ENCODE measurements at regions not wholly inside any gene's neighbourhood (a gene's known extent, or its start where the extent isn't known, plus 50 kb on each side); places are given as distances from the start of the nearest gene placed in this dataset.

DNA sequence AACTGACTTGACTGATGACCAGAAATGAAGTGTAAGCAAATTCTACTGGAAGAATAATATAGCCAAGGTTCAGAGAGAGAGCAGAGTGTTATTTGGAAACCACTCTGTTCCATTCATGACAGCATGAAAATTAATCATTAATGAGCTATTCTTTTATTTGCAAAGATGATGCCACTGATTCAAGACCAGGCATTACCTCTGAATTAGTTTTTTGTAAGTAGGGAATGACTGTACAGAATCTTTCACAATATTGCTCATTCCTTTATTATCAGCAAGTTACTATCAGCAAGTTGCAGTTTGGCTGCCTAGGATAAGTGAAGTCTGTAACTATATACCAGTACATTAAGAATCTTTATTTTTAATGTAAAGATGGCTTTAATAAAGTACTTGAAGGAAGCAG lies 75.1 kb upstream of the RGMB start:
- ATAC-seq, result no peak
- TF ChIP-seq OSR1 (CRISPR knock-in tag; IDR thresholded peaks at IDR 0.05) (no peak), TOX (CRISPR knock-in tag; IDR thresholded peaks at IDR 0.05; ENCODE audit: borderline replicate concordance) (no peak), CSDC2 (CRISPR knock-in tag; IDR thresholded peaks at IDR 0.05) (no peak)
- TF ChIP-seq, protein P1, sequence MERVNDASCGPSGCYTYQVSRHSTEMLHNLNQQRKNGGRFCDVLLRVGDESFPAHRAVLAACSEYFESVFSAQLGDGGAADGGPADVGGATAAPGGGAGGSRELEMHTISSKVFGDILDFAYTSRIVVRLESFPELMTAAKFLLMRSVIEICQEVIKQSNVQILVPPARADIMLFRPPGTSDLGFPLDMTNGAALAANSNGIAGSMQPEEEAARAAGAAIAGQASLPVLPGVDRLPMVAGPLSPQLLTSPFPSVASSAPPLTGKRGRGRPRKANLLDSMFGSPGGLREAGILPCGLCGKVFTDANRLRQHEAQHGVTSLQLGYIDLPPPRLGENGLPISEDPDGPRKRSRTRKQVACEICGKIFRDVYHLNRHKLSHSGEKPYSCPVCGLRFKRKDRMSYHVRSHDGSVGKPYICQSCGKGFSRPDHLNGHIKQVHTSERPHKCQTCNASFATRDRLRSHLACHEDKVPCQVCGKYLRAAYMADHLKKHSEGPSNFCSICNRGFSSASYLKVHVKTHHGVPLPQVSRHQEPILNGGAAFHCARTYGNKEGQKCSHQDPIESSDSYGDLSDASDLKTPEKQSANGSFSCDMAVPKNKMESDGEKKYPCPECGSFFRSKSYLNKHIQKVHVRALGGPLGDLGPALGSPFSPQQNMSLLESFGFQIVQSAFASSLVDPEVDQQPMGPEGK (CRISPR knock-in tag; IDR thresholded peaks at IDR 0.05; ENCODE audit: borderline replicate concordance), result no peak

DNA sequence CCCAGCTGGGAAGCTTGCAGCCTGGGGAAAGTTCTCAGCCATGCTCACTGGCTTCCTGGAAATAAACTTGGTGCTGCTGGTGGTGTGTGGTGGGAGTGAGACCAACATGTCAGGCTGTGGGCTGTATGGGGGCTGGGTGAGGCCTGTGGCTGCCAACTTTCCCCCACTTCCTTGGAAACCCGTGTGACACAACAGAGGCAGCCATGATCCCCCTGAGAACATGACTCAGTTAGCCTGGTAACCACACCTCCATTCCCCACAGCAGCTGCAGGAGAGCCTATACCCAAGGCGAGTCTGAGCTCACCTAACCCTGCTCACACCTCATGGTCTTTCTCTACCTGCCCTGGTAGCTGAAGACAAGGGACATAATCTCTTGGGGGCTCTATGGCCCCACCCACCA lies 72.7 kb upstream of the RGMB start:
- ATAC-seq, result no peak
- TF ChIP-seq ZC3H10 (CRISPR knock-in tag; IDR thresholded peaks at IDR 0.05) (no peak), ZNF70 (CRISPR knock-in tag; IDR thresholded peaks at IDR 0.05) (no peak), TCF4 (CRISPR knock-in tag; IDR thresholded peaks at IDR 0.05; ENCODE audit: borderline replicate concordance) (no peak), ZFP3 (CRISPR knock-in tag; IDR thresholded peaks at IDR 0.05) (no peak), ESRRG (CRISPR knock-in tag; IDR thresholded peaks at IDR 0.05) (no peak), BACH2 (CRISPR knock-in tag; IDR thresholded peaks at IDR 0.05; ENCODE audit: borderline replicate concordance) (no peak), TOX (CRISPR knock-in tag; IDR thresholded peaks at IDR 0.05; ENCODE audit: borderline replicate concordance) (no peak), RARB (CRISPR knock-in tag; IDR thresholded peaks at IDR 0.05) (no peak), ARNTL (CRISPR knock-in tag; IDR thresholded peaks at IDR 0.05; ENCODE audit: borderline replicate concordance, low read depth) (no peak)
- TF ChIP-seq, protein P1 (CRISPR knock-in tag; IDR thresholded peaks at IDR 0.05; ENCODE audit: borderline replicate concordance), result no peak

DNA sequence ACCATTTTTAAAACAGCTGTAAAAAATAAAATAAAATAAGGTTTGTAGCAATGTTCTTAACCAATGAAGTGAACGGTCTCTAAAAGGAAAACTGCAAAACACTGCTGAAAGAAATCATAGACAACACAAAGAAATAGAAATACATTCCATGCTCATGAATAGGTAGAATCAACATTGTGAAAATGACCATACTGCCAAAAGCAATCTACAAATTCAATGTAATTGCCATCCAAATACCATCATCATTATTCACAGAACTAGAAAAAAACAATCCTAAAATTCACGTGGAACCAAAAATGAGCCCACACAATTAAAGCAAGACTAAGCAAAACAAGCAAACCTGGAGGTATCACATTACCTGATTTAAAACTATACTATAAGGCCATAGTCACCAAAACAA lies 67.6 kb upstream of the RGMB start:
- TF ChIP-seq ZNF70 (CRISPR knock-in tag; IDR thresholded peaks at IDR 0.05), result no peak
- no peak for TF ChIP-seq ZNF8 (CRISPR knock-in tag; IDR thresholded peaks at IDR 0.05)
- no peak for TF ChIP-seq ARNTL (CRISPR knock-in tag; IDR thresholded peaks at IDR 0.05; ENCODE audit: borderline replicate concordance, low read depth)
- TF ChIP-seq GLIS3 (CRISPR knock-in tag; IDR thresholded peaks at IDR 0.05), result no peak
- TF ChIP-seq, protein P2, sequence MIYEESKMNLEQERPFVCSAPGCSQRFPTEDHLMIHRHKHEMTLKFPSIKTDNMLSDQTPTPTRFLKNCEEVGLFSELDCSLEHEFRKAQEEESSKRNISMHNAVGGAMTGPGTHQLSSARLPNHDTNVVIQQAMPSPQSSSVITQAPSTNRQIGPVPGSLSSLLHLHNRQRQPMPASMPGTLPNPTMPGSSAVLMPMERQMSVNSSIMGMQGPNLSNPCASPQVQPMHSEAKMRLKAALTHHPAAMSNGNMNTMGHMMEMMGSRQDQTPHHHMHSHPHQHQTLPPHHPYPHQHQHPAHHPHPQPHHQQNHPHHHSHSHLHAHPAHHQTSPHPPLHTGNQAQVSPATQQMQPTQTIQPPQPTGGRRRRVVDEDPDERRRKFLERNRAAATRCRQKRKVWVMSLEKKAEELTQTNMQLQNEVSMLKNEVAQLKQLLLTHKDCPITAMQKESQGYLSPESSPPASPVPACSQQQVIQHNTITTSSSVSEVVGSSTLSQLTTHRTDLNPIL (CRISPR knock-in tag; IDR thresholded peaks at IDR 0.05; ENCODE audit: low read depth), result no peak
- TF ChIP-seq PPARA (CRISPR knock-in tag; IDR thresholded peaks at IDR 0.05; ENCODE audit: borderline replicate concordance), result no peak
- no peak for TF ChIP-seq ZFP3 (CRISPR knock-in tag; IDR thresholded peaks at IDR 0.05)
- no peak for TF ChIP-seq CSDC2 (CRISPR knock-in tag; IDR thresholded peaks at IDR 0.05)
- no peak for TF ChIP-seq BACH2 (CRISPR knock-in tag; IDR thresholded peaks at IDR 0.05; ENCODE audit: borderline replicate concordance)
- TF ChIP-seq ISL1 (CRISPR knock-in tag; IDR thresholded peaks at IDR 0.05), result no peak
- no peak for TF ChIP-seq ZC3H10 (CRISPR knock-in tag; IDR thresholded peaks at IDR 0.05)
- TF ChIP-seq TOX (CRISPR knock-in tag; IDR thresholded peaks at IDR 0.05; ENCODE audit: borderline replicate concordance), result no peak
- ATAC-seq, result no peak

- ATAC-seq, result no peak
- TF ChIP-seq TOX (CRISPR knock-in tag; IDR thresholded peaks at IDR 0.05; ENCODE audit: borderline replicate concordance), result no peak
- TF ChIP-seq, protein P1 (CRISPR knock-in tag; IDR thresholded peaks at IDR 0.05; ENCODE audit: borderline replicate concordance), result no peak
- TF ChIP-seq ZNF565 (CRISPR knock-in tag; conservative IDR thresholded peaks at IDR 0.05; ENCODE audit: low read depth), result no peak
- TF ChIP-seq CSDC2 (CRISPR knock-in tag; IDR thresholded peaks at IDR 0.05), result no peak
- no peak for TF ChIP-seq SNAI2 (CRISPR knock-in tag; IDR thresholded peaks at IDR 0.05)
- TF ChIP-seq PPARA (CRISPR knock-in tag; IDR thresholded peaks at IDR 0.05; ENCODE audit: borderline replicate concordance), result no peak
- no peak for TF ChIP-seq CSRNP3 (CRISPR knock-in tag; IDR thresholded peaks at IDR 0.05)
- TF ChIP-seq, protein P2 (CRISPR knock-in tag; IDR thresholded peaks at IDR 0.05; ENCODE audit: low read depth), result no peak
- no peak for TF ChIP-seq ZFP3 (CRISPR knock-in tag; IDR thresholded peaks at IDR 0.05)
- no peak for TF ChIP-seq GLIS3 (CRISPR knock-in tag; IDR thresholded peaks at IDR 0.05)
- TF ChIP-seq ZC3H10 (CRISPR knock-in tag; IDR thresholded peaks at IDR 0.05), result no peak
- TF ChIP-seq ZNF8 (CRISPR knock-in tag; IDR thresholded peaks at IDR 0.05), result no peak
Observed at GRCh38 chr5:98709681-98710080, 63.8 kb upstream of the RGMB start.
